ENCODE measurements at regions not wholly inside any gene's neighbourhood (a gene's known extent, or its start where the extent isn't known, plus 50 kb on each side); places are given as distances from the start of the nearest gene placed in this dataset.

GRCh38 chr16:77555126-77555525 is 120.3 kb upstream of the ADAMTS18 start:
- no peak for DNase-seq (ENCODE audit: low spot score)

GRCh38 chr16:77555791-77556190 is 121.0 kb upstream of the ADAMTS18 start:
- DNase-seq (ENCODE audit: low spot score), result no peak

- DNase-seq (ENCODE audit: low spot score), result no peak
Measured at GRCh38 chr16:77556201-77556873, 121.5 kb upstream of the ADAMTS18 start.

- no peak for DNase-seq (ENCODE audit: low spot score)
Measured at GRCh38 chr16:77557385-77557784, 122.6 kb upstream of the ADAMTS18 start.

- DNase-seq (ENCODE audit: low spot score), result no peak
Measured at GRCh38 chr16:77558786-77559185, 124.0 kb upstream of the ADAMTS18 start.

GRCh38 chr16:77562497-77562896 is 127.7 kb upstream of the ADAMTS18 start:
- DNase-seq (ENCODE audit: low spot score), result no peak

- DNase-seq (ENCODE audit: low spot score), result no peak
Measured at GRCh38 chr16:77564791-77565390, 130.1 kb upstream of the ADAMTS18 start.

GRCh38 chr16:77569406-77569805 is 134.6 kb upstream of the ADAMTS18 start:
- no peak for DNase-seq (ENCODE audit: low spot score)

GRCh38 chr16:77570574-77570973 is 135.7 kb upstream of the ADAMTS18 start:
- DNase-seq (ENCODE audit: low spot score), result no peak

- no peak for DNase-seq (ENCODE audit: low spot score)
Measured at GRCh38 chr16:77571115-77571862, 136.5 kb upstream of the ADAMTS18 start.

GRCh38 chr16:77574867-77575624 is 140.2 kb upstream of the ADAMTS18 start:
- no peak for DNase-seq (ENCODE audit: low spot score)

- no peak for DNase-seq (ENCODE audit: low spot score)
Measured at GRCh38 chr16:77579351-77579891, 142.9 kb upstream of the NUDT7 start.

- DNase-seq (ENCODE audit: low spot score), result no peak
Measured at GRCh38 chr16:77581706-77582105, 140.6 kb upstream of the NUDT7 start.

GRCh38 chr16:77584205-77584859 is 138.0 kb upstream of the NUDT7 start:
- peak; percentile 32 for DNase-seq (ENCODE audit: low spot score)

GRCh38 chr16:77585379-77586251 is 136.7 kb upstream of the NUDT7 start:
- DNase-seq (ENCODE audit: low spot score), result no peak

- no peak for DNase-seq (ENCODE audit: low spot score)
Measured at GRCh38 chr16:77588389-77588788, 133.9 kb upstream of the NUDT7 start.

- DNase-seq (ENCODE audit: low spot score), result no peak
Measured at GRCh38 chr16:77589071-77589765, 133.1 kb upstream of the NUDT7 start.

GRCh38 chr16:77590707-77591106 is 131.6 kb upstream of the NUDT7 start:
- DNase-seq (ENCODE audit: low spot score), result no peak

- DNase-seq (ENCODE audit: low spot score), result no peak
Measured at GRCh38 chr16:77591347-77591746, 131.0 kb upstream of the NUDT7 start.

GRCh38 chr16:77592021-77592420 is 130.3 kb upstream of the NUDT7 start:
- DNase-seq (ENCODE audit: low spot score), result no peak
